Mesenchymal stem cell (in vitro differentiated cells and primary cell): ENCODE measurements at regions not wholly inside any gene's neighbourhood (a gene's known extent, or its start where the extent isn't known, plus 50 kb on each side); places are given as distances from the start of the nearest gene placed in this dataset.

Experiments
- DNase-seq: peaks from one replicate; pipeline ENCODE4 v3.0.0-alpha.2; 2013
- H2AFZ ChIP-seq: one replicate; pipeline ENCODE4 v1.6.1; 2013; ENCODE audit warnings: low read depth, mild to moderate bottlenecking, control low read depth, inconsistent platforms, low read length, moderate library complexity
- H2AK5ac ChIP-seq: 2 replicates; pipeline ENCODE4 v1.6.1; 2013; ENCODE audit warnings: low read length, moderate library complexity, mild to moderate bottlenecking, inconsistent platforms; ENCODE audit not compliant: severe bottlenecking
- H2BK120ac ChIP-seq: one replicate; pipeline ENCODE4 v1.6.1; 2013; ENCODE audit warnings: low read depth, mild to moderate bottlenecking, inconsistent platforms, low read length, moderate library complexity
- H2BK12ac ChIP-seq, 2 experiments: one replicate each; pipeline ENCODE4 v1.6.1; 2013; ENCODE audit warnings: inconsistent platforms in 2 of 2, low read length in 2 of 2, mild to moderate bottlenecking in 2 of 2, moderate library complexity in 2 of 2, control low read depth in 1 of 2
- H2BK15ac ChIP-seq: one replicate; pipeline ENCODE4 v1.6.1; 2013; ENCODE audit warnings: mild to moderate bottlenecking, low read depth, inconsistent platforms; ENCODE audit not compliant: poor library complexity, severe bottlenecking
- H2BK5ac ChIP-seq: 2 replicates; pipeline ENCODE4 v1.6.1; 2013; ENCODE audit warnings: low read depth, mild to moderate bottlenecking, low read length, control low read depth, inconsistent platforms; ENCODE audit not compliant: poor library complexity, severe bottlenecking
- H3K14ac ChIP-seq, 2 experiments: one replicate each; pipeline ENCODE4 v1.6.1; 2013; ENCODE audit warnings: inconsistent platforms in 2 of 2, low read length in 2 of 2, control low read depth in 1 of 2, mild to moderate bottlenecking in 1 of 2, moderate library complexity in 1 of 2
- H3K18ac ChIP-seq, 2 experiments: one replicate each; pipeline ENCODE4 v1.6.1; 2013; ENCODE audit warnings: inconsistent platforms in 2 of 2, low read length in 2 of 2, control low read depth in 1 of 2, low read depth in 1 of 2, mild to moderate bottlenecking in 1 of 2
- H3K23ac ChIP-seq, 2 experiments: one replicate each; pipeline ENCODE4 v1.6.1; 2013; ENCODE audit warnings: inconsistent platforms in 2 of 2, low read length in 2 of 2, mild to moderate bottlenecking in 2 of 2, moderate library complexity in 2 of 2, control low read depth in 1 of 2
- H3K27ac ChIP-seq: 2 replicates; pipeline ENCODE4 v1.5.1; 2013; ENCODE audit warnings: mild to moderate bottlenecking, moderate library complexity, low read length, control low read depth, inconsistent platforms; ENCODE audit not compliant: poor library complexity, severe bottlenecking
- H3K27me3 ChIP-seq, 2 experiments: 2 replicates each; pipeline versions ENCODE4 v1.6.1 to v1.7.0; 2013; ENCODE audit warnings: low read length in 2 of 2, mild to moderate bottlenecking in 2 of 2, moderate library complexity in 2 of 2, control low read depth in 1 of 2, inconsistent platforms in 1 of 2; ENCODE audit not compliant: control insufficient read depth in 1 of 2, insufficient read depth in 1 of 2
- H3K36me3 ChIP-seq, 2 experiments: 2 replicates each; pipeline versions ENCODE4 v1.6.1 to v1.7.0; 2013; ENCODE audit warnings: low read length in 2 of 2, control low read depth in 1 of 2, inconsistent platforms in 1 of 2, low read depth in 1 of 2, mild to moderate bottlenecking in 1 of 2; ENCODE audit not compliant: insufficient read depth in 2 of 2, control insufficient read depth in 1 of 2
- H3K4ac ChIP-seq, 2 experiments: one replicate each; pipeline ENCODE4 v1.6.1; 2013; ENCODE audit warnings: inconsistent platforms in 2 of 2, low read length in 2 of 2, mild to moderate bottlenecking in 2 of 2, moderate library complexity in 2 of 2, control low read depth in 1 of 2, low read depth in 1 of 2
- H3K4me1 ChIP-seq: 2 replicates; pipeline ENCODE4 v1.6.1; 2013; ENCODE audit warnings: low read depth, low read length, control low read depth; ENCODE audit not compliant: control insufficient read depth, insufficient read depth
- H3K4me2 ChIP-seq: 2 replicates; pipeline ENCODE4 v1.6.1; 2013; ENCODE audit warnings: low read length, mild to moderate bottlenecking, inconsistent platforms; ENCODE audit not compliant: poor library complexity, severe bottlenecking
- H3K4me3 ChIP-seq, 2 experiments: 2 replicates each; pipeline versions ENCODE4 v1.5.1 to v1.7.0; 2013; ENCODE audit warnings: low read length in 2 of 2, mild to moderate bottlenecking in 2 of 2, control low read depth in 1 of 2, low read depth in 1 of 2; ENCODE audit not compliant: insufficient read depth in 1 of 2
- H3K79me1 ChIP-seq: replicated peaks from 2 replicates; pipeline ENCODE4 v1.6.1; 2013; ENCODE audit warnings: mild to moderate bottlenecking, control low read depth, low read length, inconsistent platforms; ENCODE audit not compliant: poor library complexity, severe bottlenecking
- H3K9ac ChIP-seq: 2 replicates; pipeline ENCODE4 v1.7.0; 2013; ENCODE audit warnings: mild to moderate bottlenecking, low read length, moderate library complexity
- H3K9me3 ChIP-seq: 2 replicates; pipeline ENCODE4 v1.7.0; 2013; ENCODE audit warnings: mild to moderate bottlenecking, low read length; ENCODE audit not compliant: control insufficient read depth
- H4K8ac ChIP-seq: one replicate; pipeline ENCODE4 v1.6.1; 2013; ENCODE audit warnings: inconsistent platforms, mild to moderate bottlenecking, low read length, moderate library complexity
- H4K91ac ChIP-seq: one replicate; pipeline ENCODE4 v1.6.1; 2013; ENCODE audit warnings: mild to moderate bottlenecking, low read length, inconsistent platforms
- WGBS: methylation state at CpG from one replicate; pipeline ENCODE4 v1.1.7; 2013; ENCODE audit warnings: mixed read lengths; 5-methylcytosine and 5-hydroxymethylcytosine counted together

GRCh38 chr5:159419576-159419975 is 89.3 kb upstream of the IL12B start:
- H2BK15ac ChIP-seq = no peak overlapping the region
- H3K79me1 ChIP-seq = no peaks in the 10 kb centered on the region
- H3K4me2 ChIP-seq = no peak overlapping the region
- H2BK5ac ChIP-seq = no peak overlapping the region
- H3K36me3 ChIP-seq = no peaks in the 10 kb centered on the region
- no peak overlapping the region for H2BK12ac ChIP-seq
- H3K18ac ChIP-seq = no peak overlapping the region
- H3K27me3 ChIP-seq = peaks cover 0 to 7% of the 10 kb centered on the region in 2 experiments
- no peaks in the 10 kb centered on the region for H3K4me1 ChIP-seq
- H3K23ac ChIP-seq = no peak overlapping the region
- H3K27ac ChIP-seq = no peak overlapping the region
- H4K91ac ChIP-seq = no peak overlapping the region
- no peaks in the 10 kb centered on the region for H3K9me3 ChIP-seq
- H2AFZ ChIP-seq = no peak overlapping the region
- H4K8ac ChIP-seq = no peak overlapping the region
- H2BK120ac ChIP-seq = no peak overlapping the region
- H3K14ac ChIP-seq = no peak overlapping the region
- H3K4me3 ChIP-seq = no peak overlapping the region
- no peak for DNase-seq
- H3K9ac ChIP-seq = no peak overlapping the region
- 84% methylated on average over 5 of the region's 5 CpGs for WGBS
- H3K4ac ChIP-seq = no peak overlapping the region
- H2AK5ac ChIP-seq = no peak overlapping the region

DNA sequence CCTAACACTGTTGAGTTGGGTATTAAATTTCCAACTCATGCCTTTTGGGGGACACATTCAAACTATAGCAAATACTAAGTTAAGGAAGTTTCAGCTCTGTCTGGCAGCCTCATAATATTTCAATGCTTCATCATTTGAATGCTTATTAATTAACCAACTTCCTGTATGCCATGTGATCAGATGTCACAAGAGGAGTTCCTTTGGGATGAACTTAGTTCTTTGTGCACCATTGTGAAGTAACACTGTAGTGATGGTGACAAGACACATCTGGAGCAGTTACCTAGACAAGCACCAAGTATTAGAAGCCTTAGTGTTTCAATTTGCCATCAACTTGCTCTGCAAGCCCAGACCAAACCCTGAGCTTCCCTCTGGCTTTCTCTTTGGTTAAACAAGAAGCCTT is 90.7 kb upstream of the IL12B start:
- Histone ChIP-seq H3K27me3 (peaks cover 0 to 11% of the 10 kb centered on the region in 2 experiments), H3K9ac (no peak overlapping the region), H3K4ac (no peak overlapping the region), H3K4me3 (no peak overlapping the region), H4K91ac (no peak overlapping the region), H2BK15ac (no peak overlapping the region), H3K9me3 (no peaks in the 10 kb centered on the region), H3K27ac (no peak overlapping the region), H2BK5ac (no peak overlapping the region), H3K36me3 (no peaks in the 10 kb centered on the region), H3K23ac (no peak overlapping the region), H3K14ac (no peak overlapping the region), H2AFZ (no peak overlapping the region), H2BK12ac (no peak overlapping the region), H4K8ac (no peak overlapping the region), H3K4me2 (no peak overlapping the region), H3K4me1 (no peaks in the 10 kb centered on the region), H3K18ac (no peak overlapping the region), H2BK120ac (no peak overlapping the region), H3K79me1 (no peaks in the 10 kb centered on the region), H2AK5ac (no peak overlapping the region)
- no peak for DNase-seq

DNA sequence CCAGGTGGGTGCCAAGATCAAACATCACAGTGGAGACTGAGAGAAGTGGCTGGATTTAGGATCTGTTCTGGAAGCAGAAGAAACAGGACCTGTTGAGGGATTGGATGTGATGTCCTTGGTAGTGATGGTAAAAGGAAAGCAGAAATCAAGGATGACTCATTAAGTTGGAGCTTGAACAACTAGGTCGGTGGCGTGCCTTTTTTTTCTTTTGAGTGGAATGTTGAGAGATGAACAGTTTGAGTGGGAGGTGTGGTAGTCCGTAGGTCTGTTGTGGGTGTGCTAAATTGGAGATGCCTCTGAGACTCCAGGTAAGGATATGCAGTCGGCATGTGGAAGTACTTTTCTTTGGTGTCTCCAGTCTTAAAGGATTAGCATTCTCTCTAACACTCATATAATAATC is 92.1 kb upstream of the IL12B start:
- Histone ChIP-seq H2BK15ac (no peak overlapping the region), H3K9me3 (no peaks in the 10 kb centered on the region), H2BK12ac (no peak overlapping the region), H3K14ac (no peak overlapping the region), H3K9ac (no peak overlapping the region), H2AFZ (no peak overlapping the region), H4K91ac (no peak overlapping the region), H2AK5ac (no peak overlapping the region), H3K4me3 (no peak overlapping the region), H3K4me2 (no peak overlapping the region), H3K4ac (no peak overlapping the region), H3K23ac (no peak overlapping the region), H2BK5ac (no peak overlapping the region), H4K8ac (no peak overlapping the region), H3K18ac (no peak overlapping the region), H3K36me3 (no peaks in the 10 kb centered on the region), H3K27me3 (peaks cover 0 to 22% of the 10 kb centered on the region in 2 experiments), H2BK120ac (no peak overlapping the region), H3K4me1 (no peaks in the 10 kb centered on the region), H3K79me1 (no peaks in the 10 kb centered on the region), H3K27ac (no peak overlapping the region)
- 62% methylated on average over 2 of the region's 4 CpGs for WGBS
- no peak for DNase-seq

- Histone ChIP-seq H3K23ac (no peak overlapping the region), H3K36me3 (no peaks in the 10 kb centered on the region), H3K14ac (no peak overlapping the region), H4K8ac (no peak overlapping the region), H3K4me3 (no peak overlapping the region), H3K4me2 (no peak overlapping the region), H2BK5ac (no peak overlapping the region), H3K27ac (no peak overlapping the region), H2AFZ (no peak overlapping the region), H3K79me1 (no peaks in the 10 kb centered on the region), H2BK15ac (no peak overlapping the region), H2BK120ac (no peak overlapping the region), H3K9ac (no peak overlapping the region), H2AK5ac (no peak overlapping the region), H2BK12ac (no peak overlapping the region), H3K9me3 (no peaks in the 10 kb centered on the region), H3K18ac (no peak overlapping the region), H3K4me1 (no peaks in the 10 kb centered on the region), H3K4ac (no peak overlapping the region), H4K91ac (no peak overlapping the region), H3K27me3 (peaks cover 0 to 26% of the 10 kb centered on the region in 2 experiments)
- WGBS = 95% methylated on average over 2 of the region's 2 CpGs
- DNase-seq = no peak
Measured at GRCh38 chr5:159422910-159423309, 92.6 kb upstream of the IL12B start.
